PFSK-1 (cell line): ENCODE measurements at regions not wholly inside any gene's neighbourhood (a gene's known extent, or its start where the extent isn't known, plus 50 kb on each side); places are given as distances from the start of the nearest gene placed in this dataset.

Source experiments
- POLR2AphosphoS5 ChIP-seq: IDR thresholded peaks from 2 replicates; pipeline ENCODE4 v1.6.1; 2012; ENCODE audit warnings: low read depth, mild to moderate bottlenecking, control low read depth, low read length, moderate library complexity
- SIN3A ChIP-seq: IDR thresholded peaks from 2 replicates; pipeline ENCODE4 v1.6.1; 2012; ENCODE audit warnings: mild to moderate bottlenecking, low read length, moderate library complexity, borderline replicate concordance; ENCODE audit not compliant: insufficient read depth
- TAF1 ChIP-seq: IDR thresholded peaks from 2 replicates; pipeline ENCODE4 v1.6.1; 2012; ENCODE audit warnings: low read length, control low read depth, borderline replicate concordance; ENCODE audit not compliant: insufficient read depth

DNA sequence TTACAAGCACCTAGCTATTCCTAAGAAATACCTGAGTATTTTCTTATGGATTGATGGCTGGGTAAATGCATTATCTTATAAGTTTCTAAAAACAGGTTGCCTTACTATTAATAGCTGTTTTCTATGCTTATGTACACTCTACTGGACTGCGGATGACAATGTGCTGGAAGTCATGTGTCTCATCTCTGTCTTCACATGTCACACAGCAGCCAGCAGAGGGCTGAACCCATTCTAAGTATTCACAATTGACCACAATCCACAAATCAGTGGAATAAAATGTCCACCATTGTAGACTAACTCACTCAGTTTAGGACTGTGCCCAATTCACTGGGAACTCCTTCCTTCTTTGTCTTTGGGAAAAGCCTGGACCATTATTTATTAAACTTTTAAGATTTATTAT lies 371.2 kb downstream of the INSIG2 start:
- TF ChIP-seq SIN3A (no peak), POLR2AphosphoS5 (no peak), TAF1 (no peak)
